Keratinocyte (primary cell): ENCODE measurements at regions not wholly inside any gene's neighbourhood (a gene's known extent, or its start where the extent isn't known, plus 50 kb on each side); places are given as distances from the start of the nearest gene placed in this dataset.

Source experiments
- DNase-seq: peaks from one replicate; pipeline ENCODE4 v3.0.0-alpha.2; 2011; ENCODE audit warnings: low read depth, missing footprints, low spot score
- FAIRE-seq: peaks from 2 replicates; lab custom pipeline; 2011; peaks lifted over from hg19 to GRCh38; lab: Jason Lieb, UNC
- H2AFZ ChIP-seq: 2 replicates; pipeline ENCODE4 v1.6.0; 2012; ENCODE audit warnings: low read length, control low read depth, inconsistent platforms; ENCODE audit not compliant: control insufficient read depth
- H3K27ac ChIP-seq: 2 replicates; pipeline ENCODE4 v1.5.1; 2011; ENCODE audit warnings: low read length; ENCODE audit not compliant: control insufficient read depth, insufficient read depth
- H3K27me3 ChIP-seq: 3 replicates; pipeline ENCODE4 v1.6.0; 2011; ENCODE audit warnings: low read length; ENCODE audit not compliant: control insufficient read depth, insufficient read depth; ENCODE audit errors: extremely low read depth
- H3K36me3 ChIP-seq, 2 experiments: 2 replicates in 1 of 2; 3 replicates in 1 of 2; pipeline ENCODE4 v1.5.1; 2011; ENCODE audit warnings: low read length in 2 of 2, mild to moderate bottlenecking in 1 of 2; ENCODE audit not compliant: control insufficient read depth in 2 of 2, insufficient read depth in 2 of 2; ENCODE audit errors: extremely low read depth in 1 of 2
- H3K4me1 ChIP-seq: 3 replicates; pipeline ENCODE4 v1.5.1; 2011; ENCODE audit warnings: low read length; ENCODE audit not compliant: control insufficient read depth, insufficient read depth; ENCODE audit errors: extremely low read depth
- H3K4me2 ChIP-seq: 3 replicates; pipeline ENCODE4 v1.6.0; 2011; ENCODE audit warnings: low read depth, low read length; ENCODE audit not compliant: control insufficient read depth, insufficient read depth; ENCODE audit errors: extremely low read depth
- H3K4me3 ChIP-seq, 3 experiments: fragments of 200-600 bp in 1 of 3; sonication (generic) in 1 of 3; 2 replicates in 2 of 3; 3 replicates in 1 of 3; pipeline ENCODE4 v1.5.1; 2011 to 2016; ENCODE audit warnings: low read length in 3 of 3, mild to moderate bottlenecking in 3 of 3, control low read depth in 2 of 3, inconsistent platforms in 1 of 3, low read depth in 1 of 3, mixed read lengths in 1 of 3, mixed run types in 1 of 3, moderate library complexity in 1 of 3; ENCODE audit not compliant: control insufficient read depth in 2 of 3, insufficient read depth in 2 of 3; ENCODE audit errors: extremely low read depth in 1 of 3
- H3K79me2 ChIP-seq: 2 replicates; pipeline ENCODE4 v1.6.0; 2012; ENCODE audit warnings: low read length; ENCODE audit not compliant: control insufficient read depth, insufficient read depth
- H3K9ac ChIP-seq: 3 replicates; pipeline ENCODE4 v1.6.0; 2011; ENCODE audit warnings: low read length; ENCODE audit not compliant: control insufficient read depth, insufficient read depth; ENCODE audit errors: extremely low read depth
- H3K9me1 ChIP-seq: 3 replicates; pipeline ENCODE4 v1.6.0; 2011; ENCODE audit warnings: low read length; ENCODE audit not compliant: control insufficient read depth, insufficient read depth; ENCODE audit errors: extremely low read depth
- H3K9me3 ChIP-seq: 2 replicates; pipeline ENCODE4 v1.5.1; 2012; ENCODE audit warnings: low read depth, low read length; ENCODE audit not compliant: control insufficient read depth
- H4K20me1 ChIP-seq: 3 replicates; pipeline ENCODE4 v1.6.0; 2011; ENCODE audit warnings: low read length; ENCODE audit not compliant: control insufficient read depth, insufficient read depth; ENCODE audit errors: extremely low read depth
- CTCF ChIP-seq, 3 experiments: IDR thresholded peaks in 1 of 3; conservative IDR thresholded peaks in 1 of 3; optimal IDR thresholded peaks in 1 of 3; 2 replicates in 2 of 3; 3 replicates in 1 of 3; pipeline versions ENCODE3 to v1.5.1; 2011; ENCODE audit warnings: low read length in 3 of 3, mild to moderate bottlenecking in 3 of 3, moderate library complexity in 2 of 3, control low read depth in 1 of 3, inconsistent platforms in 1 of 3; ENCODE audit not compliant: insufficient read depth in 2 of 3; ENCODE audit errors: extremely low read depth in 1 of 3
- EZH2 ChIP-seq: IDR thresholded peaks from one replicate; pipeline ENCODE4 v1.6.1; 2012; ENCODE audit warnings: inconsistent platforms, mild to moderate bottlenecking, low read length, moderate library complexity
- dilution Hi-C: fragments of 300-500 bp; cut with MboI; formaldehyde crosslinking; loops from one replicate; pipeline ENCODE4 v1.7.0; 2020; ENCODE audit warnings: low sequenced_read_pairs; ENCODE audit not compliant: extremely low pct_ligation_motif_present

GRCh38 chr16:13463619-13464018 is 456.3 kb upstream of the ERCC4 start:
- H3K4me3 ChIP-seq, result no peak overlapping the region
- no peaks in the 10 kb centered on the region for H3K9me1 ChIP-seq
- H3K9me3 ChIP-seq, result no peaks in the 10 kb centered on the region
- H3K4me2 ChIP-seq, result no peak overlapping the region
- no peaks in the 10 kb centered on the region for H3K4me1 ChIP-seq
- dilution Hi-C loops, result no loop called here
- FAIRE-seq (no peak), DNase-seq (no peak)
- no peaks in the 10 kb centered on the region for H4K20me1 ChIP-seq
- no peaks in the 10 kb centered on the region for H3K27me3 ChIP-seq
- no peak overlapping the region for H2AFZ ChIP-seq
- H3K36me3 ChIP-seq, result no peaks in the 10 kb centered on the region
- no peak for TF ChIP-seq EZH2
- peak in 1 of 3 experiments; percentile 12 for TF ChIP-seq CTCF (optimal IDR thresholded peaks at IDR 0.05 in 1 of 3, IDR thresholded peaks at IDR 0.05 in 1 of 3, conservative IDR thresholded peaks at IDR 0.05 in 1 of 3; ENCODE audit: extremely low read depth in 1 of 3, insufficient read depth in 2 of 3, low read length in 3 of 3)
- no peak overlapping the region for H3K9ac ChIP-seq
- no peak overlapping the region for H3K27ac ChIP-seq
- no peaks in the 10 kb centered on the region for H3K79me2 ChIP-seq

GRCh38 chr16:13471036-13471435 is 448.9 kb upstream of the ERCC4 start:
- H3K4me2 ChIP-seq, result no peak overlapping the region
- no peak for FAIRE-seq

More at GRCh38 chr16:13471036-13471435, 448.9 kb upstream of the ERCC4 start:
- no peak for DNase-seq
- Histone ChIP-seq H3K27ac (no peak overlapping the region), H3K27me3 (no peaks in the 10 kb centered on the region), H3K4me3 (no peak overlapping the region), H3K9me1 (no peaks in the 10 kb centered on the region), H2AFZ (no peak overlapping the region), H4K20me1 (no peaks in the 10 kb centered on the region), H3K4me1 (no peaks in the 10 kb centered on the region), H3K9ac (no peak overlapping the region), H3K36me3 (no peaks in the 10 kb centered on the region), H3K79me2 (no peaks in the 10 kb centered on the region), H3K9me3 (no peaks in the 10 kb centered on the region)
- TF ChIP-seq CTCF (optimal IDR thresholded peaks at IDR 0.05 in 1 of 3, IDR thresholded peaks at IDR 0.05 in 1 of 3, conservative IDR thresholded peaks at IDR 0.05 in 1 of 3; ENCODE audit: extremely low read depth in 1 of 3, insufficient read depth in 2 of 3, low read length in 3 of 3) (no peak), EZH2 (no peak)
- dilution Hi-C loops, result no loop called here
